Fibroblast of the aortic adventitia (primary cell): ENCODE measurements at regions not wholly inside any gene's neighbourhood (a gene's known extent, or its start where the extent isn't known, plus 50 kb on each side); places are given as distances from the start of the nearest gene placed in this dataset.

Source experiments
- DNase-seq: peaks from one replicate; pipeline ENCODE4 v3.0.0-alpha.2; 2010; ENCODE audit warnings: low read depth
- H3K4me3 ChIP-seq: 2 replicates; pipeline ENCODE4 v1.5.1; 2011; ENCODE audit warnings: low read depth, mild to moderate bottlenecking, control low read depth, low read length, moderate library complexity
- CTCF ChIP-seq: IDR thresholded peaks from 2 replicates; pipeline ENCODE4 v1.5.1; 2011; ENCODE audit warnings: mild to moderate bottlenecking, low read length, control low read depth, inconsistent platforms; ENCODE audit not compliant: insufficient read depth

DNA sequence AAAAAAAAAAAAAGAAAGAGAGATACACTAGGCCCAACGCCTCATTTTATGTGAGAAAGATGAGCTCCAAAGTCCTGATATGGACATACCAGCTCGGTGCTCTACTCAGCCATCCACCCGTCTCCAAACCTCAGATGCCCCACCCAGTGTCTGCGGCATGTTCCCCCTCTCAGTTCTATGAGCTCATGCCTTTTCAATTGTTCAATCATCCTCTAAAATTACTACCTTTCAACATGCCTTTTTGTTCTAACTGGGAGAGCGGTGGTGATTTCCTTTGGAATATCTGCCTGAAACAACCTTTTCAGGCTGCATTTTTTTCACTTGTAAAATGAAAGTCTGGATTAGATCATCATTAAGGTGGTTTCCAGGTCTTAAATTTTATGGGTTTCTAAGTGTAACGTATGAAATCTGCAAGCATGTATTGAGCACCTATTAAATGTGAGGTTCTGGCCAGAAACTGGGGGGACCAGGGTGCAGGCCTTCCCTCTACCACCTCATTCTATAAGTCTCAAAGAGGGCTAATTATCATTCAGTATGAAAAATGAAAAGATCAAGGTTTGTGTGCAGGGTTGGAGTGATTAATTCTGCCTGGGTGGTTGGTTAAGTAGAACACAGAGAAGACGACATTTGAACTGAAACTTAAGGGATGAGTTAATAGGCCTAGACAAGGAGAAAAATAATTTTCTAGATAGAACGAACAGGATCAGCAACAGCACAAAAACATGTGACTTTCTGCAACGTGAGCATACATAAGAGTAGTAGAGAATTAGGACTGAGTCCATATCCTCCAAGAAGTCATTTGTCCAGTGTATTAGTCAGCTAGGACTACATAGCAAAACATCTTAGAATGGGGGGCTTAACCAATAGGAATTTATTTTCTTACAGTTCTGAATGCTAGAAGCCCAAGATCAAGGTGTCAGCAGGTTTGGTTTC lies 87.4 kb upstream of the GLS start:
- DNase-seq: no peak
- no peak overlapping the region for H3K4me3 ChIP-seq
- no peak for TF ChIP-seq CTCF

- no peak for TF ChIP-seq CTCF
- H3K4me3 ChIP-seq: no peak overlapping the region
- DNase-seq: no peak
Measured at GRCh38 chr2:190794377-190794776, 86.2 kb upstream of the GLS start.

- H3K4me3 ChIP-seq: no peak overlapping the region
- no peak for TF ChIP-seq CTCF
- no peak for DNase-seq
Measured at GRCh38 chr2:190794790-190795189, 85.8 kb upstream of the GLS start.

DNA sequence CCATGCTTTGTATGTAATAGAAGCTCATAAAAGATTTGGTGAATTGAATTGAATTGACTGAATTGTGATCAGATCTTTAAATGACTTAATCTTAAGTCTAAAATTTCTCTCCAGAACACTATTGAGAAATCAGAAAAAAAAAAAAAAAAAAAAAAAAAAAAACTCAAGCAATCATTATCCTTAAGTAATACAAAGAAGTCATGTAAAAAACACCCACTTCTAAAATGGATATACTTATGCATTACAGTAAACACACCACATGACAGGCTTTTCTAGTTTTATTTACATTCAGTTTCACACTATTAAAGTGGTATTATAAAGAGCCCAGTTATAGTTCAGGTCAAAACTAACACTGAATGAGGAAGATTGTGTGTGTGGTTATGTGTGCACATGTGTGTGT lies 84.9 kb upstream of the GLS start:
- TF ChIP-seq CTCF: no peak
- no peak for DNase-seq
- H3K4me3 ChIP-seq: no peak overlapping the region

DNA sequence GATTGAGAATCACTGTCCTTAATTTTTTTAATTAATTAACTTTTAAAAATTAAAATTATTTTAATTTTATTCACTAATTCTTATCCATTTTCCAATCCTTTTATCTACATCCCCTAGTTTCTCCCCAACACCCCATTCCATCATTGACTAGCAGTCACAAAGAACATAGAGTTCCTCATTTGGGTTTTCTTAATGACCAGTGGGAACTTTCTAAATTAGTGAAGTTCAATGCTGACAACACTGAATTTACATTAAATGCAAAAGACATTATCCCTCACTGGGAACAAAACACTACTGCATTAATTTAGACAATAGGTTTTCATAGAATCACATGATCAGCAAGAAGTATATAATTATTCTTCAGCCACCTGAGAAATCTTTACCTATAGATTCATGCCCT lies 80.6 kb upstream of the GLS start:
- no peak overlapping the region for H3K4me3 ChIP-seq
- TF ChIP-seq CTCF: no peak
- DNase-seq: no peak

GRCh38 chr2:190800528-190800927 lies 80.1 kb upstream of the GLS start:
- TF ChIP-seq CTCF: no peak
- H3K4me3 ChIP-seq: no peak overlapping the region
- peak; percentile 33 for DNase-seq

DNA sequence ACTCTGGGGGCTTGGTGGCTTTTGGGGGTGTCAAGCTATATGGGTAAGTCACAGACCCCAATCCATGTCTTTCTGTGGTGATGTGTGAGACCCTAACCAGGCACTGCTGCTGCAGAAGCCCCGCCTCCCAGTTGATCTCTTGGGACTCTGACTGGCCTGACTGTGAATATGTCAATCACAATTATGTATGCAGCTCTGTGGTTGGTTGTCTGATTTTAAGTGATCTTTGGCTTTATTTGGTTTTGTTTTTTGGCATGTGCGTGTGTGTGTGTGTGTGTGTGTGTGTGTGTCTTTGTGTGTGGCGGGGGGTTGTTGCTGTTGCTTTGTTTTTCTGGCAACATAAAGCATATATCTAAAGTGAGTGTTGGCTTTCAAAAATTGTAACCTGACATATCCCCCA lies 78.5 kb upstream of the GLS start:
- no peak for TF ChIP-seq CTCF
- no peak for DNase-seq
- H3K4me3 ChIP-seq: no peak overlapping the region
